ENCODE measurements at regions not wholly inside any gene's neighbourhood (a gene's known extent, or its start where the extent isn't known, plus 50 kb on each side); places are given as distances from the start of the nearest gene placed in this dataset.
A peak's percentile ranks its signal among the peaks of the same experiment; 100 is the strongest.

DNA sequence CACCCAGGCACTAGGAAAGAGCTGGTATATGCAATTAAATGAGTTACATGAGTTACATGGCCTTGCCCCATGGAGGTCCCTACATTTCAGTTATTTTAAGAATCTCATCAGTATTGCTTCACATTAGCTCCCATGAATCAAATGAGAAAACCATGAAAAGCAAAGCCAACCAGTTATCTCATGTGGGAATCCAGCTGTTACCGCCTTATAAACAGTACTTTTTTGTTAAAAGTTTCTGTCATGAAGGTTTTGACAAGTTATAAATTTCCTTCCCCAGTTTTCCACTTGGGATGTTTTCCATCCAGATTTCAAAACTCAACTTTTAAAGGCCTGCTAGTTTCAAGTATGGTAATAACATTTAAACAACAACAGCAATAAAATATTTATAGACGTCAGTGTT lies 544.8 kb downstream of the NUF2 start:
- no peak for TF ChIP-seq EZH2 (IDR thresholded peaks at IDR 0.05; ENCODE audit: borderline replicate concordance, low read depth, low read length, severe bottlenecking)
- TF ChIP-seq, protein P1, sequence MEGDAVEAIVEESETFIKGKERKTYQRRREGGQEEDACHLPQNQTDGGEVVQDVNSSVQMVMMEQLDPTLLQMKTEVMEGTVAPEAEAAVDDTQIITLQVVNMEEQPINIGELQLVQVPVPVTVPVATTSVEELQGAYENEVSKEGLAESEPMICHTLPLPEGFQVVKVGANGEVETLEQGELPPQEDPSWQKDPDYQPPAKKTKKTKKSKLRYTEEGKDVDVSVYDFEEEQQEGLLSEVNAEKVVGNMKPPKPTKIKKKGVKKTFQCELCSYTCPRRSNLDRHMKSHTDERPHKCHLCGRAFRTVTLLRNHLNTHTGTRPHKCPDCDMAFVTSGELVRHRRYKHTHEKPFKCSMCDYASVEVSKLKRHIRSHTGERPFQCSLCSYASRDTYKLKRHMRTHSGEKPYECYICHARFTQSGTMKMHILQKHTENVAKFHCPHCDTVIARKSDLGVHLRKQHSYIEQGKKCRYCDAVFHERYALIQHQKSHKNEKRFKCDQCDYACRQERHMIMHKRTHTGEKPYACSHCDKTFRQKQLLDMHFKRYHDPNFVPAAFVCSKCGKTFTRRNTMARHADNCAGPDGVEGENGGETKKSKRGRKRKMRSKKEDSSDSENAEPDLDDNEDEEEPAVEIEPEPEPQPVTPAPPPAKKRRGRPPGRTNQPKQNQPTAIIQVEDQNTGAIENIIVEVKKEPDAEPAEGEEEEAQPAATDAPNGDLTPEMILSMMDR (IDR thresholded peaks at IDR 0.05; ENCODE audit: borderline replicate concordance, extremely low read depth, low read length, poor library complexity, severe bottlenecking): no peak
- DNase-seq (no peak), ATAC-seq (ENCODE audit: insufficient read depth, low read depth) (no peak)
- Histone ChIP-seq H3K4me2 (ENCODE audit: insufficient read depth, low read length) (no peak overlapping the region), H3K4me3 (ENCODE audit: low read depth in 1 of 2, low read length in 2 of 2) (no peak overlapping the region), H3K27me3 (ENCODE audit: insufficient read depth, low read length, poor library complexity) (no peaks in the 10 kb centered on the region), H3K79me2 (ENCODE audit: insufficient read depth, low read length) (no peaks in the 10 kb centered on the region), H3K9ac (ENCODE audit: low read depth, low read length) (no peak overlapping the region), H4K20me1 (ENCODE audit: insufficient read depth, low read length) (no peaks in the 10 kb centered on the region), H3K36me3 (ENCODE audit: insufficient read depth, low read length) (no peaks in the 10 kb centered on the region), H2AFZ (ENCODE audit: low read depth, low read length) (no peak overlapping the region), H3K27ac (ENCODE audit: low read length) (no peak overlapping the region), H3K4me1 (ENCODE audit: insufficient read depth, low read length) (no peaks in the 10 kb centered on the region), H3K9me3 (ENCODE audit: insufficient read depth, low read length, severe bottlenecking) (peaks cover 2% of the 10 kb centered on the region)

DNA sequence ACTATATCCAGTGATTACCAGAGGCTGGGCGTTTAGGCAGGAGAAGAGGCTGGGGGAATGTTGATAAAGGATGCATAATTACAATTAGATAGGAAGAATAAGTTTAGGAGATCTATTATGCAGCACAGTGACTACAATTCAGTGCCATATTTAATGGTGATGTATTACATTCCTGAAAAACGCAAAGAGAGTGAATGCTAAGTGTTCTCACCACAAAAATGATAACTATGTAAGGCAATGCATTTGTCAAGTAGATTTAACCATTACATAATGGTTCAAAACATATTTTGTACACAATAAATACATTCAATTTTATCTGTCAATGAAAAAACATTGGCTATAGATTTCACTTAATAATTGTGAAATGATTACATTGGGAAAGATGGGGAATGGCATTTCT lies 548.9 kb downstream of the NUF2 start:
- Histone ChIP-seq H3K27me3 (ENCODE audit: insufficient read depth, low read length, poor library complexity) (no peaks in the 10 kb centered on the region), H3K27ac (ENCODE audit: low read length) (no peak overlapping the region)

DNA sequence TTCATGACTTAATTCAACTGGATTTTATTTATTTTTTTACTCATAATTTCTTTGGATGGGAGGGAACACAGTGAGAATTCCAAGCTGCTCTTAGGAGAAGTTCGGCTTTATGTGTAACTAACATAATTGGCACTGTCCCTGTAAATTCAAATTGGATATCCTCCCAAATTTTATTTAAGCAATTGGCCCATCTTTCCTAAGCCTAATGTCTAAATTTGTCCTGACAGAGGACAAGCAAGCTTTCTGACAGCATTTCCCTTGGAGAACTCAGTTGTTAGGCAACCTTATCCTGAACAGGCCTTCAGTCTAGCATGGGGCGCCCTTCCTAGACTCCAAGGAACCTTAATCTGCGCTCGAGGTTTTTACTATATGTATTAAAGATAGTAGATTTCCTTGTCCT lies 550.3 kb downstream of the NUF2 start:
- no peak overlapping the region for H3K4me2 ChIP-seq (ENCODE audit: insufficient read depth, low read length)
- no peaks in the 10 kb centered on the region for H3K4me1 ChIP-seq (ENCODE audit: insufficient read depth, low read length)
- no peak overlapping the region for H3K9ac ChIP-seq (ENCODE audit: low read depth, low read length)
- H4K20me1 ChIP-seq (ENCODE audit: insufficient read depth, low read length): no peaks in the 10 kb centered on the region
- no peaks in the 10 kb centered on the region for H3K36me3 ChIP-seq (ENCODE audit: insufficient read depth, low read length)
- no peak overlapping the region for H2AFZ ChIP-seq (ENCODE audit: low read depth, low read length)
- ATAC-seq (ENCODE audit: insufficient read depth, low read depth) (no peak), DNase-seq (no peak)
- H3K27me3 ChIP-seq (ENCODE audit: insufficient read depth, low read length, poor library complexity): no peaks in the 10 kb centered on the region
- no peak overlapping the region for H3K4me3 ChIP-seq (ENCODE audit: low read depth in 1 of 2, low read length in 2 of 2)
- H3K27ac ChIP-seq (ENCODE audit: low read length): no peak overlapping the region
- TF ChIP-seq, protein P1 (IDR thresholded peaks at IDR 0.05; ENCODE audit: borderline replicate concordance, extremely low read depth, low read length, poor library complexity, severe bottlenecking): no peak
- no peak for TF ChIP-seq EZH2 (IDR thresholded peaks at IDR 0.05; ENCODE audit: borderline replicate concordance, low read depth, low read length, severe bottlenecking)
- peaks cover 2% of the 10 kb centered on the region for H3K9me3 ChIP-seq (ENCODE audit: insufficient read depth, low read length, severe bottlenecking)
- H3K79me2 ChIP-seq (ENCODE audit: insufficient read depth, low read length): no peaks in the 10 kb centered on the region

More for the DNA sequence above, 548.9 kb downstream of the NUF2 start:
- DNase-seq (no peak), ATAC-seq (ENCODE audit: insufficient read depth, low read depth) (no peak)
- Histone ChIP-seq H3K9ac (ENCODE audit: low read depth, low read length) (no peak overlapping the region), H2AFZ (ENCODE audit: low read depth, low read length) (no peak overlapping the region), H3K4me1 (ENCODE audit: insufficient read depth, low read length) (no peaks in the 10 kb centered on the region), H3K9me3 (ENCODE audit: insufficient read depth, low read length, severe bottlenecking) (peaks cover 2% of the 10 kb centered on the region), H3K4me2 (ENCODE audit: insufficient read depth, low read length) (no peak overlapping the region), H3K36me3 (ENCODE audit: insufficient read depth, low read length) (no peaks in the 10 kb centered on the region), H4K20me1 (ENCODE audit: insufficient read depth, low read length) (no peaks in the 10 kb centered on the region), H3K79me2 (ENCODE audit: insufficient read depth, low read length) (no peaks in the 10 kb centered on the region), H3K4me3 (ENCODE audit: low read depth in 1 of 2, low read length in 2 of 2) (no peak overlapping the region)
- no peak for TF ChIP-seq EZH2 (IDR thresholded peaks at IDR 0.05; ENCODE audit: borderline replicate concordance, low read depth, low read length, severe bottlenecking)
- TF ChIP-seq, protein P1 (IDR thresholded peaks at IDR 0.05; ENCODE audit: borderline replicate concordance, extremely low read depth, low read length, poor library complexity, severe bottlenecking): no peak

DNA sequence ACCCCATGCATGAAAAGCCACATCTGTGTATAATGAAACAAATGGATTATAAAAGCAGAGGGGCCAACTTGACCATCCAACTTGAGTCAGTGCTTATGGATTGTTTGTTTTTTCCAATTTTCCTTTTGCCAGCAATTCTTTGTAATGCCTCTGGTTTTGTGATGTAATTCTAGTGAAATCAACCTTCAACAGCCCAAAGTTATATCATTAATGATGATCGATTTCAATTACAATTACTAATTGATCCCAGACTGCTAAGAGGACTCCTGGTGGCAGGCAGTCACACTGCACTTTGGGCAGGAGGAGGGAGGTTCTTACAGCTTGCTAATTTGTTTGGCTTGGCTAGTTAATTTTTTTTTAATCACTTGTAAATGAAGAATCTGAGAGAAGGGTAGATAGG lies 552.3 kb downstream of the NUF2 start:
- no peak overlapping the region for H3K27ac ChIP-seq (ENCODE audit: low read length)
- H2AFZ ChIP-seq (ENCODE audit: low read depth, low read length): no peak overlapping the region
- ATAC-seq (ENCODE audit: insufficient read depth, low read depth) (no peak), DNase-seq (no peak)
- no peaks in the 10 kb centered on the region for H3K36me3 ChIP-seq (ENCODE audit: insufficient read depth, low read length)
- no peak overlapping the region for H3K4me3 ChIP-seq (ENCODE audit: low read depth in 1 of 2, low read length in 2 of 2)
- H4K20me1 ChIP-seq (ENCODE audit: insufficient read depth, low read length): no peaks in the 10 kb centered on the region
- no peaks in the 10 kb centered on the region for H3K4me1 ChIP-seq (ENCODE audit: insufficient read depth, low read length)
- TF ChIP-seq, protein P1 (IDR thresholded peaks at IDR 0.05; ENCODE audit: borderline replicate concordance, extremely low read depth, low read length, poor library complexity, severe bottlenecking): peak; percentile 40
- no peak for TF ChIP-seq EZH2 (IDR thresholded peaks at IDR 0.05; ENCODE audit: borderline replicate concordance, low read depth, low read length, severe bottlenecking)
- H3K4me2 ChIP-seq (ENCODE audit: insufficient read depth, low read length): no peak overlapping the region
- H3K9ac ChIP-seq (ENCODE audit: low read depth, low read length): no peak overlapping the region
- no peaks in the 10 kb centered on the region for H3K9me3 ChIP-seq (ENCODE audit: insufficient read depth, low read length, severe bottlenecking)
- H3K79me2 ChIP-seq (ENCODE audit: insufficient read depth, low read length): no peaks in the 10 kb centered on the region
- H3K27me3 ChIP-seq (ENCODE audit: insufficient read depth, low read length, poor library complexity): no peaks in the 10 kb centered on the region
